Stomach (tissue), 4 donors: ENCODE measurements at regions not wholly inside any gene's neighbourhood (a gene's known extent, or its start where the extent isn't known, plus 50 kb on each side); places are given as distances from the start of the nearest gene placed in this dataset.

Experiments used
- EP300 ChIP-seq: sonication (generic); formaldehyde crosslinking; IDR thresholded peaks from one replicate; pipeline ENCODE4 v1.6.1; 2017; ENCODE audit warnings: antibody characterized with exemption
- POLR2A ChIP-seq, 4 donors: fragments of 450-650 bp; IDR thresholded peaks; one replicate each; pipeline ENCODE4 v1.6.1; 2016; ENCODE audit warnings: antibody characterized with exemption in 4 of 4, control low read depth in 2 of 4, mild to moderate bottlenecking in 1 of 4, moderate library complexity in 1 of 4
- POLR2AphosphoS5 ChIP-seq, 3 donors: sonication (generic); formaldehyde crosslinking; IDR thresholded peaks; one replicate each; pipeline ENCODE4 v1.6.1; 2016; ENCODE audit warnings: antibody characterized with exemption in 3 of 3
- TF ChIP-seq, protein P1 (sequence below), 7 experiments: fragments of 450-650 bp in 4 of 7; fragments of 200-600 bp in 3 of 7; sonication (generic) in 3 of 7; IDR thresholded peaks; one replicate each; pipeline ENCODE4 v1.5.1; 2016 to 2019; ENCODE audit warnings: antibody characterized with exemption in 7 of 7, control low read depth in 2 of 7, mild to moderate bottlenecking in 1 of 7

DNA sequence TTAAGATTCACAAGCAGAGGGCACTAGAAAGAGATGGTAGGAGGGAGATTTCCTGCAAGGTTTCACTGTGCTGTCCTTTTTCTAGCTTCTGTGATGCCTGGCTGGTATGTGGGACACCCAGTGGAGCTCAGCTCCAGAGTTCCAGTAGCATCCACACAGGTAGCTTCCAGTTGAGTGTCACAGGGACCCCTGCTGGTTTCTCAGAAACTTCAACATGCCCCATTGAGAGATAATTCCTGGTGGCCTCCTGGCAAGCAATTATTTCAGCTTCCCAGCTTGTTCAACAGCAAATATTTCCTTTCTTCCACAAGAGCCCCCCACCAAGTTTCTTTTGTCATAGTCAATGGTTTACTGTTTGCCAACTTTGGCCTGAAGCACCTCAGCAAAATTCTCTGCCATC lies 858.7 kb downstream of the REEP3 start:
- TF ChIP-seq, protein P1, sequence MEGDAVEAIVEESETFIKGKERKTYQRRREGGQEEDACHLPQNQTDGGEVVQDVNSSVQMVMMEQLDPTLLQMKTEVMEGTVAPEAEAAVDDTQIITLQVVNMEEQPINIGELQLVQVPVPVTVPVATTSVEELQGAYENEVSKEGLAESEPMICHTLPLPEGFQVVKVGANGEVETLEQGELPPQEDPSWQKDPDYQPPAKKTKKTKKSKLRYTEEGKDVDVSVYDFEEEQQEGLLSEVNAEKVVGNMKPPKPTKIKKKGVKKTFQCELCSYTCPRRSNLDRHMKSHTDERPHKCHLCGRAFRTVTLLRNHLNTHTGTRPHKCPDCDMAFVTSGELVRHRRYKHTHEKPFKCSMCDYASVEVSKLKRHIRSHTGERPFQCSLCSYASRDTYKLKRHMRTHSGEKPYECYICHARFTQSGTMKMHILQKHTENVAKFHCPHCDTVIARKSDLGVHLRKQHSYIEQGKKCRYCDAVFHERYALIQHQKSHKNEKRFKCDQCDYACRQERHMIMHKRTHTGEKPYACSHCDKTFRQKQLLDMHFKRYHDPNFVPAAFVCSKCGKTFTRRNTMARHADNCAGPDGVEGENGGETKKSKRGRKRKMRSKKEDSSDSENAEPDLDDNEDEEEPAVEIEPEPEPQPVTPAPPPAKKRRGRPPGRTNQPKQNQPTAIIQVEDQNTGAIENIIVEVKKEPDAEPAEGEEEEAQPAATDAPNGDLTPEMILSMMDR (IDR thresholded peaks at IDR 0.05) = no peak
- TF ChIP-seq POLR2AphosphoS5 (IDR thresholded peaks at IDR 0.05) (no peak), POLR2A (IDR thresholded peaks at IDR 0.05) (no peak), EP300 (no peak)
